IPS DF 6.9 (cell line): ENCODE measurements at regions not wholly inside any gene's neighbourhood (a gene's known extent, or its start where the extent isn't known, plus 50 kb on each side); places are given as distances from the start of the nearest gene placed in this dataset.

Source experiments
- DNase-seq: peaks from one replicate; pipeline ENCODE4 v3.0.0-alpha.2; 2013; ENCODE audit warnings: low read depth, low spot score
- H3K27ac ChIP-seq: one replicate; pipeline ENCODE4 v1.5.1; 2013; ENCODE audit warnings: low read length, control low read depth
- H3K27me3 ChIP-seq: 2 replicates; pipeline ENCODE4 v1.6.1; 2013; ENCODE audit warnings: mild to moderate bottlenecking, low read length; ENCODE audit not compliant: control insufficient read depth, insufficient read depth
- H3K36me3 ChIP-seq: 2 replicates; pipeline ENCODE4 v1.6.1; 2013; ENCODE audit warnings: low read length; ENCODE audit not compliant: control insufficient read depth, insufficient read depth
- H3K4me1 ChIP-seq: 2 replicates; pipeline ENCODE4 v1.6.1; 2013; ENCODE audit warnings: low read length; ENCODE audit not compliant: control insufficient read depth, insufficient read depth
- H3K4me3 ChIP-seq: 2 replicates; pipeline ENCODE4 v1.5.1; 2013; ENCODE audit warnings: mild to moderate bottlenecking, low read length
- H3K9me3 ChIP-seq: 2 replicates; pipeline ENCODE4 v1.6.1; 2013; ENCODE audit warnings: low read length, inconsistent platforms; ENCODE audit not compliant: control insufficient read depth, insufficient read depth
- WGBS: extraction: QIAGEN DNeasy Blood & Tissue Kit; methylation state at CpG from one replicate; pipeline ENCODE4 v1.1.7; 2013; ENCODE audit warnings: mixed read lengths, missing lambda C conversion rate; ENCODE audit not compliant: insufficient read length, insufficient coverage; 5-methylcytosine and 5-hydroxymethylcytosine counted together

- no peaks in the 10 kb centered on the region for H3K9me3 ChIP-seq
- H3K4me3 ChIP-seq: no peak overlapping the region
- H3K36me3 ChIP-seq: no peaks in the 10 kb centered on the region
- 100% methylated on average over 1 of the region's 1 CpG for WGBS
- DNase-seq: no peak
- no peaks in the 10 kb centered on the region for H3K4me1 ChIP-seq
- no peaks in the 10 kb centered on the region for H3K27me3 ChIP-seq
- H3K27ac ChIP-seq: no peak overlapping the region
Observed at GRCh38 chr4:89537281-89537680, 229.7 kb upstream of the GPRIN3 start.

GRCh38 chr4:89535251-89535650, 227.7 kb upstream of the GPRIN3 start:
- Histone ChIP-seq H3K27ac (no peak overlapping the region), H3K36me3 (no peaks in the 10 kb centered on the region), H3K4me3 (no peak overlapping the region), H3K4me1 (no peaks in the 10 kb centered on the region), H3K9me3 (no peaks in the 10 kb centered on the region), H3K27me3 (no peaks in the 10 kb centered on the region)
- DNase-seq: no peak
- WGBS: no CpG with 5 or more reads among the region's 3 CpGs

DNA sequence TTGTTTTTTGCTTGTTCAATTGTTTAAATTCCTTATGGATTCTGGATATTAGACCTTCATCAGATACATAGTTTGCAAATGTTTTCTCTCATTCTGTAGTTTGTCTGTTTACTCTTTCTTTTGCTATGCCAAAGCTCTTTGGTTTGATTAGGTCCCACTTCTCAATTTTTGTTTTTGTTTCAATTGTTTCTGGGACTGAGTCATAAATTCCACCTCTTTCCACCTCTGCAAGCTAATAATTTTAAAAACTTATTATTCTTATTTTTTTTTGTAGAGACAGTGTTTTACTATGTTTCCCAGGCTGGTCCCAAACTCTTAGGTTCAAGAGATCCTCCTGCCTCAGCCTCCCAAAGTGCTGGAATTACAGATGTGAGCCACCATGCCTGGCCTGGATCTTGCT, 226.8 kb upstream of the GPRIN3 start:
- Histone ChIP-seq H3K36me3 (no peaks in the 10 kb centered on the region), H3K27ac (no peak overlapping the region), H3K4me1 (no peaks in the 10 kb centered on the region), H3K27me3 (no peaks in the 10 kb centered on the region), H3K9me3 (no peaks in the 10 kb centered on the region), H3K4me3 (no peak overlapping the region)
- no peak for DNase-seq

- H3K27ac ChIP-seq: no peak overlapping the region
- no peaks in the 10 kb centered on the region for H3K36me3 ChIP-seq
- H3K4me3 ChIP-seq: no peak overlapping the region
- H3K9me3 ChIP-seq: no peaks in the 10 kb centered on the region
- H3K4me1 ChIP-seq: no peaks in the 10 kb centered on the region
- H3K27me3 ChIP-seq: no peaks in the 10 kb centered on the region
- no CpG with 5 or more reads among the region's 2 CpGs for WGBS
- DNase-seq: no peak
Observed at GRCh38 chr4:89531932-89532640, 224.5 kb upstream of the GPRIN3 start.

DNA sequence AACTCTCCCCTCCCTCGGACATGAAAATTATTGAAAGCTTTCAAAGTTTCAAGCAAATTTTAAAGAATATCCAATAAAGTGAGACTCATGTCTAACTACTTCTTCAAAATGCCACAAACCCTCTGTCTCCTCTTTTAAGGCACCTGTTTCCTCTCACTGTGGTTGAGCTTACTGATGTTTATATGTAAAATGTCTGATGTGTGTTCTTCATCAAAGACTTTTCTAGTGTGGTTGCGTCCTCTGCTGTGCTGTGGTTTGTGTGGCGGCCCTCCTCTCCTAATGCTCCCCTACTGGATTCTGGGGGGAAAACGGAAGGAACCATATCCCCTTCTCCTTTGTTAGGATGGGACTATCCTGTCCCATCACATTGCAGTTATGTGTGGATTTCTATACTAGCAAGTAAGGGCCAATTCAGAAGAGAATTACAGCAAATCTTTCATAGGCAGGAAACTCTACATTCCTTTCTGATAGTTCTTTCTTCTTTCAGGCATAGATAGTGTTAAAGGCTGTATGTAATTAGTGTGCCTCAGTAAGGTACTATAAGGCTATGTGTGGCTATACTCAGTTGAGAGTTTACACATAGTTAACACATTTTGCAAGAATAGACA, 221.0 kb upstream of the GPRIN3 start:
- Histone ChIP-seq H3K27me3 (no peaks in the 10 kb centered on the region), H3K36me3 (no peaks in the 10 kb centered on the region), H3K27ac (no peak overlapping the region), H3K4me1 (no peaks in the 10 kb centered on the region), H3K9me3 (no peaks in the 10 kb centered on the region), H3K4me3 (no peak overlapping the region)
- DNase-seq: no peak
- WGBS: 100% methylated on average over 1 of the region's 4 CpGs

- DNase-seq: no peak
- no peaks in the 10 kb centered on the region for H3K27me3 ChIP-seq
- H3K27ac ChIP-seq: no peak overlapping the region
- H3K4me1 ChIP-seq: no peaks in the 10 kb centered on the region
- H3K4me3 ChIP-seq: no peak overlapping the region
- H3K36me3 ChIP-seq: no peaks in the 10 kb centered on the region
- H3K9me3 ChIP-seq: no peaks in the 10 kb centered on the region
- WGBS: no CpG with 5 or more reads among the region's 4 CpGs
Observed at GRCh38 chr4:89521826-89522225, 214.2 kb upstream of the GPRIN3 start.

DNA sequence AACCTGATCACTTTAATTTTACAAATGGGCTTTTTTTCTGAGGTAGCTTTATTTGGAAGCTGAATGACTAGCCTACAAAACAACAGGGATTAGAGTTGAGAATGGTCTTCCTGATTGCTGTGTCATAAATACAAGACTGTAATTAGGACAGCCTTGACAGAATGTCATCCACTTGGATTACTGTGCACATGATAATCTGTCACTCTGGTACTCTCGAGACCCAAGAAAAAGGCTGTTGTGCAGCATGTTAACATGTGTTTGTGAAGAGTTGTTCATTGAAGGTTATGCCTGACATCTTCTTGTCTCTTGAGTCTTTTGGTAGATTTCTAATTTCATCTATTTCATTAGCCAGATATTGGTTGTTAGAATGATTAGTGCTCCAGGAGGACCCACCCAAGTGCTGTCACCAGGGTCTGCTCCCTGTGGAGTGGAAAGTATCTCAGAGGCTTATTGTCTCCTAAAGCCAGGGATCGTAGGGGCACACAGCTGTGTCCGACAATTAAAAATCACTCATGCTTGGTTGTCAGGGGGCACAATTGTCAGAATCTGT, 212.2 kb upstream of the GPRIN3 start:
- Histone ChIP-seq H3K27ac (no peak overlapping the region), H3K27me3 (no peaks in the 10 kb centered on the region), H3K9me3 (no peaks in the 10 kb centered on the region), H3K4me1 (no peaks in the 10 kb centered on the region), H3K4me3 (no peak overlapping the region), H3K36me3 (no peaks in the 10 kb centered on the region)
- no peak for DNase-seq
- WGBS: no CpG with 5 or more reads among the region's 3 CpGs

DNA sequence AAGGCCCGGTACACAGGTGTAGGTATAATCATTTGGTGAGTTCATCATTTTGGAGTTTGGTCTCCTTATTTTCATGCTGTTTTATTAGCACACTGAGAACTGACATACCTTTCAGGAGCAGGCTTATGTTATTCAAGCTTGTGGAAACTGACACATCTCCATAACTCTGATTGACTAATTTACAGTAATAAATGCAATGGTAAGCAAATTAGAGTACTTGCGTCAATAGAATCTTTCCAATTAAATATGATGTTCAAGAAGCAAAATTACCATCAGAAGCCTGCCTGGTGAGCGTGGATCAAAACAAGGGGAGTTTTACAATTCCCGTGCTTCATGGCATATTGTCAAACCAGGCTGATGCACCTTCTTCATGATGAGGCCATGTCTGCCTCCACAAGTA, 210.7 kb upstream of the GPRIN3 start:
- Histone ChIP-seq H3K9me3 (no peaks in the 10 kb centered on the region), H3K27me3 (no peaks in the 10 kb centered on the region), H3K4me3 (no peak overlapping the region), H3K4me1 (no peaks in the 10 kb centered on the region), H3K36me3 (no peaks in the 10 kb centered on the region), H3K27ac (no peak overlapping the region)
- no CpG with 5 or more reads among the region's 4 CpGs for WGBS
- DNase-seq: no peak

DNA sequence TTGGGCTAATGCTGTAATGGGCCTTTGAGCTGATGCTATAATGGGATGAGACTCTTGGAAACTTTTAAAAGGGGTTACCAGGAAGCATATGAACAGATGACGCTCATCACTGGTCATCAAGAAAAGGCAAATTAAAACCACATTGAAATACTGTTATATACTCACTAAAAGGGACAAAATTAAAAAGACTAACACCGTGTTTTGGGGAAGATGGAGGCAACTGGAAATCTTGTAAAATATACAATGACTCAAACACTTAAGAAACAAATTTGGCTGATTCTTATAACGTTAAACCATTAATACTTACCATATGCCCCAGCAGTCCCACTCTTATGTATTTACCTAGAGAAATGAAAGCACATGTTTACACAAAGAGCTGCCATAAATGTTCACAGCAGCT, 207.2 kb upstream of the GPRIN3 start:
- Histone ChIP-seq H3K27ac (no peak overlapping the region), H3K4me3 (no peak overlapping the region), H3K9me3 (no peaks in the 10 kb centered on the region), H3K36me3 (no peaks in the 10 kb centered on the region), H3K4me1 (peaks cover 2% of the 10 kb centered on the region; the same call in 1 of the 2 replicates), H3K27me3 (no peaks in the 10 kb centered on the region)
- WGBS: no CpG with 5 or more reads among the region's 3 CpGs
- DNase-seq: no peak

DNA sequence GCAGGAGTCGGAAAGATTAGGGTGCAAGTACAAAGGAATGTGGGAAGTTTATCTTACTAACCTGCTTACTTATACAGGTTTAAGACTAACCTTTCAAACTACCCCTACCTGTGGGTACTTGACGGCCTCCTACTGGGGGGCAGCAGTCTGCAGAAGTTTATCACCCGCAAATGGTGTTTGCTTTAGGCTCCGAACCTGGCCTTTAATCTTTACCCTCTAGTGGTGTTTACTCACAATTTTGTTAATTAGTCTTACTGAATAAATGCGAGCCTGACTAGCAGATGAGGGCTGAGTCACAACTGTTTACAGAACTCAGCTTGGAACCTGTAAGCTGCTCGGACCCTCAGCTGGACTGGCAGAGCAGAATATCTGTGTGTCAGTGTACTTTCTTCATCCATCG, 204.2 kb upstream of the GPRIN3 start:
- WGBS: no CpG with 5 or more reads among the region's 7 CpGs
- Histone ChIP-seq H3K4me3 (no peak overlapping the region), H3K4me1 (peaks cover 2% of the 10 kb centered on the region; the same call in 1 of the 2 replicates), H3K9me3 (no peaks in the 10 kb centered on the region), H3K27me3 (no peaks in the 10 kb centered on the region), H3K36me3 (no peaks in the 10 kb centered on the region), H3K27ac (no peak overlapping the region)
- DNase-seq: no peak
